ENCODE measurements at regions not wholly inside any gene's neighbourhood (a gene's known extent, or its start where the extent isn't known, plus 50 kb on each side); places are given as distances from the start of the nearest gene placed in this dataset.

DNA sequence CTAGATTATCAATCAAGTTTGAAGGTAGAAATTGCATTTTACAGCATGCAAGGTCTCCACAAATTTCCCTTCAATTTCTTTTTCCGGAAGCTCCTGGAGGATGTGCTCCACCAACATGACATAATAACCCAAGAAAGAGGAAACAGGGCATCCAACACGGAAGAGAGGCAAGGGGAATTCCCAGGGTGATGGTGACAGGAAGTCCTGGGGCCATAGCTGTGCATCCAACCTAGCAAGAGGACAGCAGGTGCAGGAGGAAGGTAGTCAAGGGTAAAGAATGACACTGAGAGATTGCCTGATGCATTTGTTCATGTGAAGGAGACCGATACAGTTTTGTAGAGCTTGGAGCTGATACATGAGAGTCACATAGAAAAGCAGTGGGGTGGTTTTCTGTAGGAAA lies 115.7 kb upstream of the LSM6 start:
- TF ChIP-seq, protein P1, sequence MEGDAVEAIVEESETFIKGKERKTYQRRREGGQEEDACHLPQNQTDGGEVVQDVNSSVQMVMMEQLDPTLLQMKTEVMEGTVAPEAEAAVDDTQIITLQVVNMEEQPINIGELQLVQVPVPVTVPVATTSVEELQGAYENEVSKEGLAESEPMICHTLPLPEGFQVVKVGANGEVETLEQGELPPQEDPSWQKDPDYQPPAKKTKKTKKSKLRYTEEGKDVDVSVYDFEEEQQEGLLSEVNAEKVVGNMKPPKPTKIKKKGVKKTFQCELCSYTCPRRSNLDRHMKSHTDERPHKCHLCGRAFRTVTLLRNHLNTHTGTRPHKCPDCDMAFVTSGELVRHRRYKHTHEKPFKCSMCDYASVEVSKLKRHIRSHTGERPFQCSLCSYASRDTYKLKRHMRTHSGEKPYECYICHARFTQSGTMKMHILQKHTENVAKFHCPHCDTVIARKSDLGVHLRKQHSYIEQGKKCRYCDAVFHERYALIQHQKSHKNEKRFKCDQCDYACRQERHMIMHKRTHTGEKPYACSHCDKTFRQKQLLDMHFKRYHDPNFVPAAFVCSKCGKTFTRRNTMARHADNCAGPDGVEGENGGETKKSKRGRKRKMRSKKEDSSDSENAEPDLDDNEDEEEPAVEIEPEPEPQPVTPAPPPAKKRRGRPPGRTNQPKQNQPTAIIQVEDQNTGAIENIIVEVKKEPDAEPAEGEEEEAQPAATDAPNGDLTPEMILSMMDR (IDR thresholded peaks at IDR 0.05): no peak
- no peak for TF ChIP-seq POLR2A (IDR thresholded peaks at IDR 0.05)
